Peyer's patch (tissue), 4 donors: ENCODE measurements at regions not wholly inside any gene's neighbourhood (a gene's known extent, or its start where the extent isn't known, plus 50 kb on each side); places are given as distances from the start of the nearest gene placed in this dataset.

Experiments used
- CTCF ChIP-seq, 6 experiments: fragments of 450-650 bp in 4 of 6; fragments of 200-600 bp in 2 of 6; sonication (generic) in 1 of 6; IDR thresholded peaks; one replicate each; pipeline ENCODE4 v1.5.1; 2017 to 2019; ENCODE audit warnings: antibody characterized with exemption in 6 of 6, mild to moderate bottlenecking in 3 of 6, moderate library complexity in 1 of 6
- POLR2A ChIP-seq, 2 donors: fragments of 450-650 bp; IDR thresholded peaks; one replicate each; pipeline ENCODE4 v1.5.1; 2017; ENCODE audit warnings: antibody characterized with exemption in 2 of 2, mild to moderate bottlenecking in 2 of 2, moderate library complexity in 2 of 2

DNA sequence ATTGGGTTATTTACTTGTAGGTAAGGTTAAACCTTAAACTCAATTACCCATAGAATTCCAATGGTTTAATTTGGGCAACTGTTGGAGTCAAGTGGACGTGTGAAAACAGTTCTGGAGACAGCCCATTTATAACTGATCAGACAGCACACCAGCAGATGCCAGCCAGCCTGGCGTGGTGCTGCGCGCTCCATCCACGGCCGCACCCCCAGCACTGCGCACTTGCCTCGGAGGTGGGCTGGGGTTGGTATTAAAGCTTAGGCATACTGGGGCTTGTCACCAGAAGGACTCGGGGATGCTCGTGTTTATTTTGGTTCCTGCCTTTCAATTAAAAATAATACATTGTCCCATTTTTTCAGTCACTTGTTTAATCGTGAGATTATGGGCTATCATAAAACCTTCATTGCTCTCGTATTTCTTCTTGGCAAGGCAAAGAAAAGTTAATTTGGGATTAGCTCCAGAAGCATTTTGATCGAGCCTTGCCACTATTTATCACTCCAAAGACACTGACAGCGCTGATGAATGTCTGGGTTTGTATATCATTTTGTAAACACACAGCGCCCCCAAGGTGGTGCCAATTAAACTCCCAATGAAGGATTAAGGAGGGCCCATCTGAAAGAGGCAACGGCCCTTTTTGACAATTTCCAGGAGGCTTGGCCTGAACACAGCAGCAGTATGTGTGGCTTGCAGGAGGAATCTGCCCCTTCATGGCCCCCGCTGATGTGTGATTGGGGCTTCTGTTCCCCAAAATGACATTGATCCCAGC, 204.5 kb upstream of the CXCL12 start:
- TF ChIP-seq CTCF (IDR thresholded peaks at IDR 0.05) (no peak), POLR2A (IDR thresholded peaks at IDR 0.05) (no peak)
